ENCODE measurements at regions not wholly inside any gene's neighbourhood (a gene's known extent, or its start where the extent isn't known, plus 50 kb on each side); places are given as distances from the start of the nearest gene placed in this dataset.

DNA sequence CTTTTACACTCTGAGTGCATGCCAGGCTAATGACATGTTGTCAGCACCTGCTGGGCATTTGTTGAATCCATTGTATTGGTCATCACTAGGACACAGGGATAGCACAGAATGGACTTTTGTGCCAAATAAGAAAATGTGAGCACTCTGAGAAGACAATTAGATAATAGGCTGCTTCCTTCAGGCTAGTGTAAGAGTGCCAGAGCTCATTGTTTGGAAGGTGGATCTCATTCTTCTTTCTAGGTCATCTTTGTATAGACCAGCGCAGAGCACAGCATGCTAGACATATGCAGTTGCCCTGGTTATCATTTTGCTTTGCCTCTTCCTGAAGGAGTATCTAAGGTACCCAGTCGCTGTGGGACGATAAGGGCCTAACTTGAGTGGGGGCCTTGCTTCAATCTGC, 493.4 kb upstream of the COX7C start (continued):
- no peak for TF ChIP-seq STAT6 (CRISPR knock-in tag; conservative IDR thresholded peaks at IDR 0.05; ENCODE audit: low read depth)

DNA sequence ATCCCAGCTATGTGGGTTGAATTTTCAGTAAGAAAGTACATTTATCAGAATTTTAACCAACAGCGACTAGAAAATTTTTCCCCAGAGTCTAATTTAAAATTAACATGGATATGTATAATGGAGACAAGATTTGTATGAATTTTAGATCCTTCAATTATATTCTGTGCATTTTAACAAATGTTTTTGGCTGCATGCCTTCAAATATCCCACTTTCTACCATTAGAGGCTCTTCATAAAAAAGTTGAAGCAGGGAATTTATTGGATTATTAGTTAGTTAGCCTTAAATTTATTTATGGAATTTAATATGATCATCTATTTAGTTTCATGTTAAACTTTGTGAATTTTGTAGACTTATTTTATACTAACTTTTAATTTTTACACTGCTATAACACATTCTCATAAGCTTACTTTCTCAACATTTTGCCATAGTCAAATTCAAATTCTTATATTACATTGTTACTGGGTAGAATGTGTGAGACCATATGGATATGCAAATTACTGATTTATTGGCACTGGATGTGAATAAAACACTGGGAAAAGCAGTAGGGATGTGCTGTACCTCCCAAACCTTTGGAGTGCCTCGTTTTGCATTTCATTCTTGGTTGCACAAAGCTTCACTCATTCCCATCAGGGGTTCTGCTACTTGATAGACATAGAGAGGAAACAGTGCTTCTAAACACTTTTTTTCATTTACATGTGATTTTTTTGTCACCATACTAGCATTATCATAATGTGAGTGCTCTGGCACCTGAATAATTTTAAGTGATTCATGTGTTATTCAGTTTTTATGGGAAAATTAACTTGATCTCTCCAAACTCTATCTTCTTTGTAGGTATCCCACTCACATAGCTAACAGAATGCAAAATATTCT, 491.8 kb upstream of the COX7C start:
- Mint-ChIP-seq H3K36me3 (no peaks in the 10 kb centered on the region), H3K4me1 (no peaks in the 10 kb centered on the region), H3K4me3 (no peak overlapping the region), H3K9me3 (no peaks in the 10 kb centered on the region), H3K27me3 (ENCODE audit: low read depth) (no peaks in the 10 kb centered on the region), H3K27ac (no peak overlapping the region)
- ChIA-PET CTCF (no interaction called here), POLR2A (no interaction called here)
- TF ChIP-seq HMGA2 (CRISPR knock-in tag; IDR thresholded peaks at IDR 0.05): no peak
- no peak for TF ChIP-seq GRHL2 (CRISPR knock-in tag; IDR thresholded peaks at IDR 0.05; ENCODE audit: insufficient replicate concordance, severe bottlenecking)
- TF ChIP-seq, protein P1, sequence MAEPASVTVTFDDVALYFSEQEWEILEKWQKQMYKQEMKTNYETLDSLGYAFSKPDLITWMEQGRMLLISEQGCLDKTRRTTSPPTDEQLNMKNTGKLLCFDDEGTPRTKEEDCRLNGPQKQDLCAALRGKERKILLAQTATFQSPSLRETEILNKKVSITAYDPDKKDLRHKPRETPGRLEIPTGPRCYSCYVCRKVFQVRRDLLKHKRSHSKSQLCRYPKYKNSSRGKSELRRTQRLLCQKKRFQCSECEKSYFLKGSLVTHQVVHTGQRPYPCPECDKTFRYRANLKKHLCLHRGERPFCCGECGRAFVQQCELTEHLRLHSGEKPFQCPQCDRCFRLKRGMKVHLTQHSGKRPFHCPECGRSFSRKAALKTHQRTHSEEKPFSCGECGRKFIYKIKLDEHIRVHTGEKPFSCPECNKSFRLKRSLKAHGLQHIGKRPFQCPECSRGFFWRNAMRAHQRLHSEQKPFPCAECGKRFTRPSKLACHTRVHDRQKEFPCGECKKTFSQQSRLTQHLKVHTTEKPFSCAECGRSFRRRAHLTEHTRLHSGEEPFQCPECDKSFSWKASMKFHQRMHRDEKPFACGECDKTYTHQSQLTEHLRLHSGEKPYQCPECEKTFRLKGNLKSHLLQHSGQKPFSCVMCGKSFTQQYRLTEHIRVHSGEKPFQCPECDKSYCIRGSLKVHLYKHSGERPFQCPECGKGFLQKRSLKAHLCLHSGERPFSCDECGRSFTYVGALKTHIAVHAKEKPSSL (CRISPR knock-in tag; conservative IDR thresholded peaks at IDR 0.05): no peak
- TF ChIP-seq ZNF532 (CRISPR knock-in tag; IDR thresholded peaks at IDR 0.05; ENCODE audit: borderline replicate concordance): no peak
- TF ChIP-seq, protein P2, sequence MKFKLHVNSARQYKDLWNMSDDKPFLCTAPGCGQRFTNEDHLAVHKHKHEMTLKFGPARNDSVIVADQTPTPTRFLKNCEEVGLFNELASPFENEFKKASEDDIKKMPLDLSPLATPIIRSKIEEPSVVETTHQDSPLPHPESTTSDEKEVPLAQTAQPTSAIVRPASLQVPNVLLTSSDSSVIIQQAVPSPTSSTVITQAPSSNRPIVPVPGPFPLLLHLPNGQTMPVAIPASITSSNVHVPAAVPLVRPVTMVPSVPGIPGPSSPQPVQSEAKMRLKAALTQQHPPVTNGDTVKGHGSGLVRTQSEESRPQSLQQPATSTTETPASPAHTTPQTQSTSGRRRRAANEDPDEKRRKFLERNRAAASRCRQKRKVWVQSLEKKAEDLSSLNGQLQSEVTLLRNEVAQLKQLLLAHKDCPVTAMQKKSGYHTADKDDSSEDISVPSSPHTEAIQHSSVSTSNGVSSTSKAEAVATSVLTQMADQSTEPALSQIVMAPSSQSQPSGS (CRISPR knock-in tag; IDR thresholded peaks at IDR 0.05; ENCODE audit: borderline replicate concordance, low read depth): no peak
- TF ChIP-seq ZNF423 (CRISPR knock-in tag; IDR thresholded peaks at IDR 0.05): no peak
- TF ChIP-seq NR3C1 (CRISPR knock-in tag; conservative IDR thresholded peaks at IDR 0.05; ENCODE audit: low read depth): no peak
- TF ChIP-seq, protein P3, sequence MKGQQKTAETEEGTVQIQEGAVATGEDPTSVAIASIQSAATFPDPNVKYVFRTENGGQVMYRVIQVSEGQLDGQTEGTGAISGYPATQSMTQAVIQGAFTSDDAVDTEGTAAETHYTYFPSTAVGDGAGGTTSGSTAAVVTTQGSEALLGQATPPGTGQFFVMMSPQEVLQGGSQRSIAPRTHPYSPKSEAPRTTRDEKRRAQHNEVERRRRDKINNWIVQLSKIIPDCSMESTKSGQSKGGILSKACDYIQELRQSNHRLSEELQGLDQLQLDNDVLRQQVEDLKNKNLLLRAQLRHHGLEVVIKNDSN (CRISPR knock-in tag; IDR thresholded peaks at IDR 0.05): no peak
- no peak for TF ChIP-seq ZSCAN18 (CRISPR knock-in tag; IDR thresholded peaks at IDR 0.05)
- ATAC-seq: no peak
- no peak for DNase-seq (ENCODE audit: low spot score)
